Endothelial cell of umbilical vein (primary cell): ENCODE measurements at regions not wholly inside any gene's neighbourhood (a gene's known extent, or its start where the extent isn't known, plus 50 kb on each side); places are given as distances from the start of the nearest gene placed in this dataset.

ENCODE experiments used
- EZH2 ChIP-seq: IDR thresholded peaks from 2 replicates; pipeline ENCODE4 v1.6.1; 2012; ENCODE audit warnings: borderline replicate concordance, low read depth, mild to moderate bottlenecking, moderate library complexity, low read length, inconsistent platforms; ENCODE audit not compliant: severe bottlenecking
- FOS ChIP-seq: IDR thresholded peaks from 2 replicates; pipeline ENCODE4 v1.6.1; 2011; ENCODE audit warnings: mild to moderate bottlenecking, low read length, moderate library complexity, borderline replicate concordance; ENCODE audit not compliant: insufficient read depth
- GATA2 ChIP-seq: IDR thresholded peaks from 2 replicates; pipeline ENCODE4 v1.7.0; 2011; ENCODE audit warnings: low read depth, mild to moderate bottlenecking, moderate library complexity, mixed read lengths, low read length; ENCODE audit not compliant: insufficient read length, insufficient read depth
- JUN ChIP-seq: IDR thresholded peaks from 2 replicates; pipeline ENCODE4 v1.6.1; 2011; ENCODE audit warnings: borderline replicate concordance, low read depth; ENCODE audit not compliant: insufficient read length, insufficient read depth
- MYC ChIP-seq: IDR thresholded peaks from one replicate; pipeline ENCODE4 v1.6.1; 2011; ENCODE audit warnings: mild to moderate bottlenecking, low read depth, low read length
- POLR2A ChIP-seq: IDR thresholded peaks from 2 replicates; pipeline ENCODE4 v1.6.1; 2012; ENCODE audit warnings: low read depth, mild to moderate bottlenecking, control low read depth, low read length
- POLR2AphosphoS5 ChIP-seq: IDR thresholded peaks from 2 replicates; pipeline ENCODE4 v1.6.1; 2012; ENCODE audit warnings: low read depth, mild to moderate bottlenecking, control low read depth, low read length, moderate library complexity; ENCODE audit not compliant: insufficient read depth
- TF ChIP-seq, protein P1 (sequence below), 2 donors: IDR thresholded peaks; 1 replicate in 1 of 2; 2 replicates in 1 of 2; pipeline ENCODE4 v1.5.1; 2011; ENCODE audit warnings: low read length in 2 of 2, mild to moderate bottlenecking in 2 of 2, moderate library complexity in 2 of 2, control low read depth in 1 of 2, inconsistent platforms in 1 of 2, low read depth in 1 of 2; ENCODE audit not compliant: insufficient read depth in 1 of 2; ENCODE audit errors: extremely low read depth in 1 of 2
- TF ChIP-seq, protein P2 (sequence below): IDR thresholded peaks from 2 replicates; pipeline ENCODE4 v1.6.1; 2011; ENCODE audit not compliant: insufficient read depth, insufficient read length

DNA sequence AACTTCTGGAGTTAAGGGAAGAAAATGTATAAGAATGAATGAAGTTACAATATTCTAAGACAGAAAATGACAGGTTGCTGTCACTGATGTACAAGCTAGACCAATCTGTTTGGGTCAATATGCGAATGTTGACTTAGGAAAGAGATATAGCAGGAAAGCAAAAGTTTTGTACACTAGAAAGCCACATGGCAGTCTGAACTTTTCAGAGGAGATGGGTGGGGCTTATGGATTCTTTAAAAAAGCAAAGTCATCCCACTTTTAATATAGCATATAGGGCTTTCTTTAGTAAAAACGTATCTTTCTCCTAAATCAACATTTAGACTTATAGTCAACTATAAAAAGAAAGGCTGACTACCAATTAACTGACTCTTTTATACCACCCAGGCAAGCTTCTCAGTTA is 381.2 kb downstream of the PTPRC start:
- TF ChIP-seq, protein P1, sequence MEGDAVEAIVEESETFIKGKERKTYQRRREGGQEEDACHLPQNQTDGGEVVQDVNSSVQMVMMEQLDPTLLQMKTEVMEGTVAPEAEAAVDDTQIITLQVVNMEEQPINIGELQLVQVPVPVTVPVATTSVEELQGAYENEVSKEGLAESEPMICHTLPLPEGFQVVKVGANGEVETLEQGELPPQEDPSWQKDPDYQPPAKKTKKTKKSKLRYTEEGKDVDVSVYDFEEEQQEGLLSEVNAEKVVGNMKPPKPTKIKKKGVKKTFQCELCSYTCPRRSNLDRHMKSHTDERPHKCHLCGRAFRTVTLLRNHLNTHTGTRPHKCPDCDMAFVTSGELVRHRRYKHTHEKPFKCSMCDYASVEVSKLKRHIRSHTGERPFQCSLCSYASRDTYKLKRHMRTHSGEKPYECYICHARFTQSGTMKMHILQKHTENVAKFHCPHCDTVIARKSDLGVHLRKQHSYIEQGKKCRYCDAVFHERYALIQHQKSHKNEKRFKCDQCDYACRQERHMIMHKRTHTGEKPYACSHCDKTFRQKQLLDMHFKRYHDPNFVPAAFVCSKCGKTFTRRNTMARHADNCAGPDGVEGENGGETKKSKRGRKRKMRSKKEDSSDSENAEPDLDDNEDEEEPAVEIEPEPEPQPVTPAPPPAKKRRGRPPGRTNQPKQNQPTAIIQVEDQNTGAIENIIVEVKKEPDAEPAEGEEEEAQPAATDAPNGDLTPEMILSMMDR (IDR thresholded peaks at IDR 0.05; ENCODE audit: extremely low read depth in 1 of 2, insufficient read depth in 1 of 2, low read depth in 1 of 2, low read length in 2 of 2): no peak
- TF ChIP-seq POLR2A: no peak
- TF ChIP-seq EZH2: no peak
- TF ChIP-seq, protein P2, sequence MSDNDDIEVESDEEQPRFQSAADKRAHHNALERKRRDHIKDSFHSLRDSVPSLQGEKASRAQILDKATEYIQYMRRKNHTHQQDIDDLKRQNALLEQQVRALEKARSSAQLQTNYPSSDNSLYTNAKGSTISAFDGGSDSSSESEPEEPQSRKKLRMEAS: no peak
- no peak for TF ChIP-seq POLR2AphosphoS5
- TF ChIP-seq MYC: no peak
- TF ChIP-seq JUN: no peak
- no peak for TF ChIP-seq GATA2
- no peak for TF ChIP-seq FOS
